Anterior cingulate cortex (tissue), 58 donors: ENCODE measurements at regions not wholly inside any gene's neighbourhood (a gene's known extent, or its start where the extent isn't known, plus 50 kb on each side); places are given as distances from the start of the nearest gene placed in this dataset.
"Not testable (repeated sequence)": the region's sequence is repeated elsewhere in the genome, so short reads cannot be mapped to it uniquely, and the experiment has no call there.

Experiments
- DNase-seq, 58 donors: peaks; one replicate each; lab custom pipeline; 2025; lab: John Stamatoyannopoulos, UW

DNA sequence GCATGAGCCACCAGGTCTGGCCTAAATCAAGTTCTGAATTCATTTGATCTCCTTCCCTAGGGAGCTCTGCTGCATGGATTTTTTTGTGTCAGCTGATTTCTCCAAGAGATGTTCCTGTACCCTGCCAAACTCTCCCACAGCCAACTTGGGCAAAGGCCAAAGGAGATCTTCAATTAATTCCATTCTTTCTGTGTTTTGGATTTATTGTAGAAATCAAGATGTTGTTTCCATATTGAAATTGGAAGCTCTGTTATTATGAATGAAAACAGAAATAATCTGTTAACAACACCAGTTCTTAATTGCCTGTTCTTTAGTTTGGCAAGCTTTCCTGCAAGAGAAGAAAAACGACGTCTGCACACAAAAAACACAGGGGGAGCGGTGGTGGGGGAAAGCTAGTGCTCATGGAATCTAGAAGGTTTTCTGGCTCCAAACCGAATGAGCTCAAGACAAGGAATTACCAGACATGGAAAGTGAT lies 86.5 kb upstream of the ABCC4 start:
- DNase-seq, result peak in 21 of 58 donors; percentile 2 to 71 (median 10)

DNA sequence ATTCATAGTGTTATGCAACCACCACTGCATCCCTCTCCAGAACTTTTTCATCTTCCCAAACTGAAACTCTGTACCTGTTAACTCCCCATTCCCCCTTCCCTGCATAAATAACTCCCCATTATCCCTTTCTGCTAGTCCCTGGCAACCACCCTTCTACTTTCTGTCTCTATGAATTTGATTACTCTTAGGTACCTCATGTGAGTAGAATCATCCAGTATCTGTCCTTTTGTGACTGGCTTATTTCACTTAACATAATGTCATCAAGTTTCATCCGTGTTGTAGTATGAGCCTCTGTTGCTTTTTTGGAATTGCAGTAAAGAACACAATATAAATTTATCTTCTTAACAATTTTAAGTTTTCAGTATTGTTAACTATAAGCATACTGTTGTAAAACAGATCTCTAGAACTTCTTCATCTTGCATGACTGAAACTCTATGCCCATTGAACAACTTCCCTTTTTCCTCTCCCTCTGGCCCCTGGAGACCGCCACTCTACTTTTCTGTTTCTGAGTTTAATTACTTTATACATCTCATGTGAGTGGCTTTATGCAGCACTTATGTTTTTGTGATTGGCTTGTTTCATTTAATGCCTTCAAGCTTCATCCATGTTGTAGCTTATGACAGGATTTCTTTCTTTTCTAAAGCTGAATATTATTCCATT lies 87.3 kb upstream of the ABCC4 start:
- no peak for DNase-seq

DNA sequence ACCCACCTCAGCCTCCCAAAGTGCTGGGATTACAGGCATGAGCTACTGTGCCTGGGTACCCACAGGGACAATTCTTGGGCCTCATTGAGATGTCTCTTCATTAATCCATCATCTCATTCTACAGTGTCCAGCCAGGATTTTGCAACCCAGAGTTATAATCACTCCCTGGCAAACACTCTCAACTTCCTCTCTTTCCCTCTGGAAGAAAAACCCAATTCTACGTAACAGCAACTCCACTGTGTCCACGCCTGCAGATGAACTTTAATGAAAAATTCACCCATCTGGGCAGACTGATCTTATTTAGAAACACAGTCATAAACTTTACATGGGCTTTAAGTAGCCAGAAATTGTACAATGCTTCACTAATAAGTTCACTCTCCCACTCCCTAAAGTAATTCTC lies 90.1 kb upstream of the ABCC4 start:
- no peak for DNase-seq

DNA sequence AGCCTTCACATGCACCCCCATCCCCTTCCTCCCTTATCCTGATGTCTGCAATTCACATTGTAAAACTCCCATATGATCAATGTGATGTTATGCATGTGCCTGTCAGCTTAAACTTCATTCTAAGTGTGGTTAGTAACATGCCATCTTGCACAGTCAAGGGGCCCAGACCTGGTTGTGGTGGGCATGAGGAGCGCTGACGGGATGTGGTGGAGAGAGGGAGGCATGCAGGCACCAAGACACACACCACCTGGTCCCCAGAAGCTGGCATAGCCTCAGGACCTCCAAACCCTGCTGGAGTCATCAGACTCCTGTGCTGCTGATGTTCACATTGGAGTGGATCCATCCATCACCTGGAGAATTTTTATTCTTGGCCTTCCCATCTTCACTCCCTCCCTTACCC lies 90.5 kb upstream of the ABCC4 start:
- DNase-seq, result no peak

DNA sequence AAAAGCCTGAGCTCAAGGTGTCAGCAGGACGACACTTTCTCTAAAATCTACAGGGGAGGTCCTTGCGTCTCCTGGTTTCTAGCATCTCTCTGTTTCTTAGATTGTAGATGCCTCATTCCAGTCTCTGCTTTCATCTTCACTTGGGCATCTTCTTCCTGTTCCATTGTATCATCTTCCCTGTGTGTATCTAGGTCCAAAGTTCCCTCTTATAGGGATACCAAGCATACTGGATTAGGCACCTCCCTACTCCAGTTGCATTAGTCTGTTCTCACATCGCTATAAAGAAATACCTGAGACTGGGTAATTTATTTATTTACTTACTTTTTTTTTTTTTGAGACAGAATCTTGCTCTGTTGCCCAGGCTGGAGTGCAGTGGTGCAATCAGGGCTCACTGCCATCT lies 91.3 kb upstream of the ABCC4 start:
- DNase-seq, result no peak

DNA sequence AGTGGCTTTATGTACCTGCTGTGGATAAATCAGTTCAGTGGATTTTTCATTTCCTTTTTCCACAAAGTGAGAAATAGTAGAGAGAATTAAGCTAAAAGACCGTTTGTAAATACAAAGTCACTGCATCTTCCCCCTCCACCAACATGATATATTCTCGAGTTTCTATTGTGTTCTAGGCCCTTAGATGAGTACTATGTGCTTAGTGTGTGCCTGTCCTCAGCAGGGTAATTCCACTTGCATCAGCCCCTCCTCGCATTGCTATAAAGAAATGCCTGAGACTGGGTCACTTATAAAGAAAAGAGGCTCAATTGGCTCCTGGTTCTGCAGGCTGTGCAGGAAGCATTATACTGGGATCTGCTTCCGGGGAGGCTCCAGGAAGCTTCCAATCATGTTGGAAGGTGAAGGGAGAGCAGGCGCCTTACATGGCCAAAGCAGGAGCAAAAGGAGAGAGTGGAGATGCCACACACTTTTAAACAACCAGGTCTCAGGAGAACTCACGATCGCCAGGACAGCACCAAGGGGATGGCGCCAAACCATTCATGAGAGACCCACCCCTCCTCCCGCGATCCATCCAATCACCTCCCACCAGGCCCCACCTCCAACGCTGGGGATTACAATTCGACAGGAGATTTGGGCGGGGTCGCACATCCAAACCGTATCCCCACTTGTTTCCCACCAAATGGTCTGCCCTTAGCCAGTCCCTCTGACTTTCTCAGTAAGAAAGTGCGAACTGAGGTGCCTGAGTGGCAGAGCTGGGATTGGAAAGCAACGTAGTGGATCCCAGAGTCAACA lies 102.3 kb upstream of the ABCC4 start:
- peak in 5 of 58 donors; percentile 2 to 26 (median 4) for DNase-seq

DNA sequence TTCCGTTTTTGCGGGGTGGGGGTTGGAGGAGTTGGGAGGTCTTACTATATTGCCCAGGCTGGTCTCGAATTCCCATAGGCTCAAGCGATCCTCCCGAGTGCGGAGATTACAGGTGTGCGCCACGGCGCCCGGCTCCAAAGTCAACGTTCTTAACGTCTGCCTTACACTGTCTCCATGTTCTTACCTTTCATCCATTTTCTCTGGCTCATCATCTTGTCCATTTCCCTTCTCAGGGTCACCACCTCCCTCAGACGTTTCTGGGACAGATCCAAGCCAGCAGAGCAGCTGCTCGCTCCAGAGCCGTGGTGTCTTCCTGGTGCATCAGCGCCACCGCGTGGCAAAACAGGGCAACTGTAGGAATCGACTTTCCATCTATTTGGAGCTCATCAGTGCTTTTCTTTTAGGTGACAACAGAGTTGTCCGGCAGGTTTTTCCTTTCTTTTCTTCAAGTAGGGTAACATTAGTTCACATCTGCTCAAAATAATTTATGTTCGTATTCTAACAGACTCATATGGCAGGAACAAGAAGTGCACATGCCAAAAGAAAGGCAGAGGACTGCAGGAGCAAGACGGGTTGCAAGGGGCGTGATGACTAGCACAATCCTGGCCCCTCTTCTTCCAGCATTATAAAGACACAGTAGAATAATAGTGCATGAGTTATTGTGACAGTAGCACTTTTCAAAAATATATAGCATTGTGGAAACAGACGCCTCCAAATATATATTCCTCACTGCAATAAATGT lies 103.1 kb upstream of the ABCC4 start:
- peak in 57 of 58 donors; percentile 2 to 89 (median 71) for DNase-seq

DNA sequence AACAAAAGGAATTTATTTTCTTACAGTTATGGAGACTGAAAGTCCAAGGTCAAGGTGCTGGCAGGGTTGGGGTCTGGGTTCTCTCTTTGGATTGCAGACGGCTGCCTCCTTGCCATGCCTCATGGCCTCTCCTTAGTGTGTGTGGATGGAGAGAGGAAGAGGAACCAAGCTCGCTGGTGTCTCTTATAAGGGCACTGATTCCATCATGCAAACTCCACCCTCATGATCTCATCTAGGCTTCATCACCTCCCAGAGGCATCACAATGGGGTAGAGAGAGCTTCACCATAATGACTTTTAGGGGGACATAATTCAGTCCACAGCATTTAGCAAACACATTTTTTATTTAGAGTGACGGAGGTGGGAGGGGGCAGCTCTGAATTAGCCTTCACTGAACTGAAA lies 104.9 kb upstream of the ABCC4 start:
- no peak for DNase-seq

DNA sequence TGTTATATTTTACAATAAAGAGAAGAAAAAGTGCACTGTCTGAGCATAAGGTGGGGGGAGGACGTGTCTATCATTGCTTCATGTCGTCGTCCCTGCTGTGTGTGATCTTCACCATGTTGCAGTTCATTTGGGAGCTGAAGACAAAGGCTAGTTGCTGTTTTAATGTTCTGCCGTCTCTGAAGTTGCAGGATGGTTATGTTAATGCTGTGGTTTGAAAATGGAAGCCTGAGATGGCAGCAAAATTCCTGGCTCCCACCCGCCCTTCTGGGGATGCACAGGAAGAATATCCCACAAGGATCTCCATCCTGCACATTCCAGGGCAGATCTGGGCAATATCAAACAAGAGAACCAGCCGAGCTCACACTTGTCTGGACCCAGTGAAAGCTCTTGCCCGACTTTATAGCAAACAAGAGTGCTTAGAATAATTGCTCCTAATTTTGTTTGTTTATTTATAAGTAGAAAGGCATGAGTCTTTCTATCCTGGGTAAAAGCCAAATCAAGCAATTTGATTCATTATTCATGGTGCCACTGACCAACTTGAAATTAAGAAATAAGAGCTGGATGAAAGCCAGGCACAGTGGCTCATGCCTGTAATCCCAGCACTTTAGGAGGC lies 110.3 kb upstream of the ABCC4 start:
- no peak for DNase-seq

DNA sequence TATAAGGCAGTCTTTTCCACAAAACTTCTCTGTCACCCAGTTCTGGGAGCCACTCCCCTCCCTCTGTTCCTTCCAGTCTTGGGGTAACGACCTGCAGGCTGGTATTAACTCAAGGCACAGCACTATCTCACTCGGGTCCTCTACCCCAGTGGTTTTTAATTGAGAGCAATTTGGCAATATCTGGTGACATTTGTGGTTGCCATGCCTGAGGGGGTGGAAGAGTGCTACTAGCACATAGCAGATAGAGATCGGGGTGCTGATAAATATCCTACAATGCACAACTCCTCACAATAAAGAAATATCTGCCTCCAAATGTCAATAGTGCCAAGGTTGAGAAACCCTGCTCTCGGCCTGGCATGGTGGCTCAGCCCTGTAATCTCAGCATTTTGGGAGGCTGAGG lies 117.7 kb upstream of the ABCC4 start:
- no peak for DNase-seq

DNA sequence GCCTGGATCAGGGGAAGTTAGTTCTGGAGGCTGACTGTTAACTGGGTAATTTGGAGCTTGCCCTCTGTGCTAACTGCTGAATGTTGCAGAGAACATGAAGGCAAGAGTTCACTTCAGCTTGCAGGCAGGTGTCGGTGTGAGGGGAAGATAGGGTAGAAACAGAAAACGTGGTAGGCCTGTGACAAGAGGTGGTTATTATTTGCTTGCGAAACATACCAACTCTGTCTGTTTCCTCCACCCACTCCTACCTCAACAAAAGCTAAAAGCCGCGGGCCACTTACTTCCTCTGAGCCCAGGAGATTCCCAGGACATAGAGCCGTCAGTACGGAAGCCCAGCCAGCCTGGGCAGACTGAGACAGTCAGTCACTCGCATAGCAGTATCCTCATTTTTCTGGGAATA lies 119.2 kb upstream of the ABCC4 start:
- DNase-seq, result no peak

DNA sequence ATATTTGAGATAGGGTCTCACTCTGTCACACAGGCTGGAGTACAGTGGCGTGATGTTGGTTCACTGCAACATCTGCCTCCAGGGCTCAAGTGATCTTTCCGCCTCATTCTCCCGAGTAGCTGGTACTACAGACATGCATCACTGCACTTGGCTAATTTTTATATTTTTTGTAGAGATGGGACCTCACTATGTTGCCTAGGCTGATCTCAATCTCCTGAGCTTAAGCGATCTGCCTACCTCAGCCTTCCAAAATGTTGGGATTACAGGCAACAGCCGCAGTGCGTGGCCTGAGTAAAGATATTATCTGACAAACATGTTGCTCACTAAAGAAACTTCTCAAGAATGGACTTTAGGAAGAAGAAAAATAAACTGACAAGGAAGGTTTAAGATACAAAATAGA lies 125.4 kb upstream of the ABCC4 start:
- DNase-seq, result no peak

DNA sequence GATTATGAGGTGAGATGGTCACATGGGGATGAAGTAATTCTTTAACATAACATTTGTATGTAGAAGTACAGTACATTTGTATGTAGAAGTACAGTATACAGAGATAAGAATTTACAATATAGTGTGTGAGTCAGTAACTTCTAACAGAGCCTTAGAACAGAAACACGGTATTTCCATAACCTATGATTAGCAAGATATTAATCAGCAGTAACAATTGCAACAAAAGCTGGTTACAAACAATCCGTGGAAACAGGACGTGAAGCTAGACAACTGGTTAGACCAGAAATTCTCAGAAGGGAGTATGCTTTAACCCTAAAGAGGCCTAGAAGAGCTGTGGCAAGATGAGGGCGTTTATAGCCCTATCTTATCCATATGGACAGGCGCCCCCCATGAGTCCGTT lies 122.0 kb upstream of the CLDN10 start:
- DNase-seq, result not testable (repeated sequence)

DNA sequence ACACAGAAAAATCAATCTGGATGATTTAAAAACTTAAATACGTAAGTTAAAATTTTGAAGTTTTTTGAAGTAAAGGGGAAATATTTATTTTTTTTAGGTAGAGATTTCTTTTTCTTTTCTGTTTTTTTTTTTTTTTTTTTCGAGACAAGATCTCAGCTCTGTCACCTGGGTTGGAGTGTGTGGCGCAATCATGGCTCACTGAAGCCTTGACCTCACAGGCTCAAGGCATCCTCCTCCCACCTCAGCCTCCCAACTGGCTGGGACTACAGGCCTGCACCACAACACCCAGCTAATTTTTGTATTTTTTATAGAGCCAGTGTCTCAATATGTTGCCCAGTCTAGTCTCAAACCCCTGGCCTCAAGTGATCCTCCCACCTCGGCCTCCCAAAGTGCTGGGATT lies 120.4 kb upstream of the CLDN10 start:
- no peak for DNase-seq

DNA sequence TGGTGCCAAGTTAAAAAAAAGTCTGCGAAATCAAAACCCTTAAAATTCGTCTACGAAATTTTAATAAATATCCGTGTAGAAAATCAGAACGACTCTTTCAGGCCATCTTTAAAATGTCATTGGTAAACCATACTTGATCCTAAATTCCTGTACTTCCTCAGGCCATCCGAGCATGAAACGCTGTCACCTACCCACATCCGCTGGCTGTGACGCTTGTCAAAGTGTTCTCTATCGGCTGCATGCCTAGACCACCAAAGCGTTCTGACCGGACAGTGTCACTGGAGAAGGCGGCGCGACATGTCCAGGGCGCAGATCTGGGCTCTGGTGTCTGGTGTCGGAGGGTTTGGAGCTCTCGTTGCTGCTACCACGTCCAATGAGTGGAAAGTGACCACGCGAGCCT lies 119.0 kb upstream of the CLDN10 start:
- DNase-seq, result no peak

DNA sequence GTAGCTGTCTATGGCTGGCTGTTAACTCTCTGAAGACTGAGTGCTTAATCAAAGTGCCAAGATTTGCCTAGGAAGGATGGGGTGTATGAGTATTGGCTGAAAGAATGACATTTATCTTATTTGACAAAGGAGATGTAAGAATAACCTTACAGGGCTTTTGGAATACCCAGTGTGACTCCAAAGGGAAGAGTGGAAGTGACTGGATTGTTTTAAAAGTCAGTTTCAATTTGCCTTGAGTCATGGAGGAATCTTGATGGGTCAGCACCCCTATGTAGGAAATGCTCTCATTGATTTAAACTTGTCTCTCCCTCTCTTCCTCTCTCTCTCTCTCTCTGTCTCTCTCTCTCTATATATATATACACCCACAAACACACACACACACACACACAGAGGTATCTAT lies 118.4 kb upstream of the CLDN10 start:
- DNase-seq, result no peak

DNA sequence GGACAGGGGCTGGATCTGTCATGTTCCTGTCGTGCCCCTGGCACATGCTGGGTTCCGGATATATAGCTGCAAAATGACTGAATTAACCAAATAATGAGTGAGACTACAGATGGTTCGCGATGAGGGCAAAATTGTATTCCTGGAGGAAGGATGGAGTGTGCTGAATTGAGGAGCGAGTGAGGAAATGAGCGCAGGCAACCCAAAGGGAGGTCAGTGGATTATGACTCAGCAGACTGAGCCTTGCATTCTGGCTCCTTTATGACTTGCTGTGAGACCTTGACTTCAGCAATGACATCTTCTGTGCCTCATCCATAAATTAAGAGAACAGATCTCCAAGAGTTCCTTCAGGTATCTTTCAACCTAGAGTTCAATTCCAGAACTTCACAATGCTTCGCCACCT lies 115.0 kb upstream of the CLDN10 start:
- no peak for DNase-seq

DNA sequence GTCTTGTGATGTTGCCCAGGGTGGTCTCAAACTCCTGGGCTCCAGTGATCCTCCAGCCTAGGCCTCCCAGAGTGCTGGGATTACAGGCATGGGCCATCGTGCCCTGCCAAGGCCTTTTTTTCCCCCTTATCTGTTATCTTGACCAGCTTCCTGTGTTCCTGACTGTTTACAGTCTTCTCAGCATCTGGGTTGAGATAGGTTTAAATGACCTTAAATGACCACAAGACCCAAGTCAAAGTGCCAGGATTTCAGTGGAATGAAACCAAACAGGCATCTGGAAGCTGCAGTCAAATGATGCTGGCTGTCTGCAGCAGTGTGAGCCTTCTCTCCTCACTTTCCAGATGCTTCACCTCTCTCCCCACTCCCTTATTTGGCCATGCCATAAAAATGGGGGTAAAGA lies 114.2 kb upstream of the CLDN10 start:
- no peak for DNase-seq

DNA sequence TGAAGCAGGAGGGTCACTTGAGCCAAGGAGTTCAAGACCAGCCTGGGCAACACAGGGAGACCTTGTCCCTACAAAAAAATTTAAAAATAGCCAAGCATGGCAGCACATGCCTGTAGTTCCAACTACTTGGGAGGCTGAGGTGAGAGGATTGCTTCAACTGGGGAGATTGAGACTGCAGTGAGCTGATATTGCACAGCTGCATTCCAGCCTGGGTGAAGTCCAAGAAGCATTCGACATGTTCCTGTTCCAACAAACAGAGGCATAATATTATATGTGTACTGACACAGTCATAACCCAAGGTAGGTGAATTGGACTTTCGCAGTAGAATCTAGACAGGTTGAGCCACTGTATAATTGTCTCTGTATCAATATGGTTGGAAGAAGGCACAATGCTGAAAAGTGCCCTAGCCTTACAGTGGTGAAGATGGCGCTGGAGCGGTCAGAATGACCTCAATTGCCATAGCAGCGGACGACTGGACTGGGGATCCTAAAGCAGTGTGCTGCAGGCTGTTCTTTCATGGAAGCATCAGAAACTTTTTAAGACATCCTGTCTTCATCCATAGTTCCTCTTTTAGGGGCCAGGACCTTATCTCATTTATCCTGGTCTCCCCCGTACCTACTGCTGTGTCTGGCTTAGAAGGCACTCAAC lies 112.0 kb upstream of the CLDN10 start:
- no peak for DNase-seq

DNA sequence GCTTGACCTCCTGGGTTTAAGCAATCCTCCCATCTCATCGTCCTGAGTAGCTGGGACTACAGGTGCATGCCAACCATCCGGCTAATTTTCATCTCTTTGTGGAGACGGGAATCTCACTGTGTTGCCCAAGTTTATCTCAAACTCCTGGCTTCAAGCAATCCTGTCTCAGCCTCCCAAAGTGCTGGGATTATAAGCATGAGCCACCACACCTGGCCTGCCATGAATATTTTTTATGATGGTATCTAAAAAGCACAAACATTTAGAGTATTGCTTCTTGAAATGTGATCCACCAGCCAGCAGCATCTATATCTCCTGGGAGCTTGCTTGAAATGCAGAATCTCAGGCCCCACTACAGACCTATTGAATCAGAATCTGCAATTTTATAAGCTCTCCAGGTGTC lies 111.2 kb upstream of the CLDN10 start:
- no peak for DNase-seq
